IMR-90 (cell line): ENCODE measurements at regions not wholly inside any gene's neighbourhood (a gene's known extent, or its start where the extent isn't known, plus 50 kb on each side); places are given as distances from the start of the nearest gene placed in this dataset.

ENCODE experiments used
- ATAC-seq: fragments of 200-7000 bp; cut with Tn5 transposase; 2 replicates; pipeline ENCODE4 v1.9.1; 2020; ENCODE audit warnings: low read depth, mild to moderate bottlenecking, moderate library complexity
- BruUV-seq: library from RNA; stranded (reverse); fragments of 400-500 nt; replicated peaks from 2 replicates; lab custom pipeline; 2021; lab: Mats Ljungman, UMichigan
- CTCF ChIA-PET: fragments of 300-600 bp; formaldehyde crosslinking; extraction: SDS; loops from one replicate; lab custom pipeline; 2021; ENCODE audit warnings: antibody characterized with exemption; lab: Yijun Ruan, JAX
- POLR2A ChIA-PET: fragments of 300-600 bp; sonication (Branson Sonifier 250); formaldehyde crosslinking; loops from one replicate; lab custom pipeline; 2022; ENCODE audit warnings: antibody characterized with exemption; ENCODE audit not compliant: unreplicated experiment; lab: Charles Lee
- DNase-seq: peaks from one replicate; pipeline ENCODE4 v3.0.0; 2013
- H2AFZ ChIP-seq: replicated peaks from 2 replicates; pipeline ENCODE3; 2013; ENCODE audit warnings: low read length, mild to moderate bottlenecking; ENCODE audit not compliant: poor library complexity
- H2AK5ac ChIP-seq: 2 replicates; pipeline ENCODE4 v1.6.1; 2013; ENCODE audit warnings: low read depth, low read length, inconsistent platforms
- H2AK9ac ChIP-seq: replicated peaks from 2 replicates; pipeline ENCODE3; 2013; ENCODE audit warnings: mild to moderate bottlenecking, low read depth, low read length, moderate library complexity; ENCODE audit not compliant: poor library complexity
- H2BK120ac ChIP-seq: 2 replicates; pipeline ENCODE4 v1.6.1; 2013; ENCODE audit warnings: low read depth, low read length, inconsistent platforms
- H2BK15ac ChIP-seq: 3 replicates; pipeline ENCODE4 v1.6.1; 2013; ENCODE audit warnings: low read depth, low read length, inconsistent platforms
- H2BK20ac ChIP-seq: 2 replicates; pipeline ENCODE4 v1.6.1; 2013; ENCODE audit warnings: low read depth, mild to moderate bottlenecking, inconsistent platforms, low read length, moderate library complexity
- H2BK5ac ChIP-seq: 2 replicates; pipeline ENCODE4 v1.6.1; 2013; ENCODE audit warnings: mild to moderate bottlenecking, low read depth, low read length, inconsistent platforms; ENCODE audit not compliant: poor library complexity, severe bottlenecking
- H3K14ac ChIP-seq: replicated peaks from 2 replicates; pipeline ENCODE4 v1.6.1; 2013; ENCODE audit warnings: low read depth, low read length, inconsistent platforms
- H3K18ac ChIP-seq: 2 replicates; pipeline ENCODE4 v1.6.1; 2013; ENCODE audit warnings: low read depth, low read length, control low read depth
- H3K23ac ChIP-seq: 2 replicates; pipeline ENCODE4 v1.6.1; 2013; ENCODE audit warnings: low read depth, low read length, inconsistent platforms
- H3K27ac ChIP-seq: 2 replicates; pipeline ENCODE4 v1.5.1; 2013; ENCODE audit warnings: mild to moderate bottlenecking, control low read depth, low read length; ENCODE audit not compliant: insufficient read depth
- H3K27me3 ChIP-seq: 2 replicates; pipeline ENCODE4 v1.6.1; 2013; ENCODE audit warnings: low read length; ENCODE audit not compliant: control insufficient read depth, insufficient read depth
- H3K36me3 ChIP-seq: 2 replicates; pipeline ENCODE4 v1.6.1; 2013; ENCODE audit warnings: low read length, mixed read lengths; ENCODE audit not compliant: control insufficient read depth, insufficient read depth
- H3K4ac ChIP-seq: 2 replicates; pipeline ENCODE4 v1.6.1; 2013; ENCODE audit warnings: low read depth, low read length, inconsistent platforms
- H3K4me1 ChIP-seq: 2 replicates; pipeline ENCODE4 v1.6.1; 2013; ENCODE audit warnings: low read length, mixed read lengths; ENCODE audit not compliant: control insufficient read depth, insufficient read depth
- H3K4me2 ChIP-seq: 2 replicates; pipeline ENCODE4 v1.6.1; 2013; ENCODE audit warnings: low read depth, mild to moderate bottlenecking, control low read depth, low read length, moderate library complexity
- H3K4me3 ChIP-seq: 2 replicates; pipeline ENCODE4 v1.5.1; 2013; ENCODE audit warnings: low read depth, mild to moderate bottlenecking, control low read depth, low read length, moderate library complexity; ENCODE audit not compliant: insufficient read depth
- H3K56ac ChIP-seq: 2 replicates; pipeline ENCODE4 v1.6.1; 2013; ENCODE audit warnings: low read length, inconsistent platforms; ENCODE audit not compliant: insufficient read depth; ENCODE audit errors: extremely low read depth
- H3K79me1 ChIP-seq, 2 experiments: 2 replicates each; pipeline ENCODE4 v1.6.1; 2013; ENCODE audit warnings: low read length in 2 of 2, inconsistent platforms in 1 of 2, low read depth in 1 of 2
- H3K9ac ChIP-seq: 2 replicates; pipeline ENCODE4 v1.6.1; 2013; ENCODE audit warnings: low read depth, low read length, control low read depth
- H3K9me1 ChIP-seq: 2 replicates; pipeline ENCODE4 v1.6.1; 2013; ENCODE audit warnings: low read length, inconsistent platforms; ENCODE audit not compliant: insufficient read depth
- H3K9me3 ChIP-seq: 2 replicates; pipeline ENCODE4 v1.6.1; 2013; ENCODE audit warnings: low read length; ENCODE audit not compliant: control insufficient read depth, insufficient read depth
- H4K20me1 ChIP-seq: 2 replicates; pipeline ENCODE4 v1.6.1; 2013; ENCODE audit warnings: low read length, inconsistent platforms; ENCODE audit not compliant: insufficient read depth
- H4K5ac ChIP-seq: 2 replicates; pipeline ENCODE4 v1.6.1; 2013; ENCODE audit warnings: mild to moderate bottlenecking, low read depth, low read length, control low read depth
- H4K8ac ChIP-seq, 2 experiments: 2 replicates each; pipeline ENCODE4 v1.6.1; 2013; ENCODE audit warnings: low read depth in 2 of 2, low read length in 2 of 2, control low read depth in 1 of 2, inconsistent platforms in 1 of 2
- H4K91ac ChIP-seq: 2 replicates; pipeline ENCODE4 v1.6.1; 2013; ENCODE audit warnings: low read depth, low read length, inconsistent platforms; ENCODE audit not compliant: insufficient read depth
- BHLHE40 ChIP-seq: fragments of 150-350 bp; IDR thresholded peaks from 2 replicates; pipeline ENCODE4 v1.6.1; 2016; ENCODE audit warnings: mild to moderate bottlenecking, low read depth, low read length
- CEBPB ChIP-seq: IDR thresholded peaks from 2 replicates; pipeline ENCODE4 v1.6.1; 2012; ENCODE audit warnings: low read depth, low read length, improper control_type of control experiment
- CHD1 ChIP-seq: IDR thresholded peaks from 2 replicates; pipeline ENCODE4 v1.6.1; 2012; ENCODE audit warnings: low read depth, low read length, improper control_type of control experiment
- FOS ChIP-seq: fragments of 150-350 bp; IDR thresholded peaks from 2 replicates; pipeline ENCODE4 v1.6.1; 2016; ENCODE audit warnings: low read depth, low read length
- MAFK ChIP-seq: IDR thresholded peaks from 2 replicates; pipeline ENCODE4 v1.6.1; 2012; ENCODE audit warnings: low read depth, low read length, improper control_type of control experiment
- MAZ ChIP-seq: IDR thresholded peaks from 2 replicates; pipeline ENCODE4 v1.6.1; 2012; ENCODE audit warnings: low read depth, mild to moderate bottlenecking, low read length, improper control_type of control experiment, moderate library complexity, borderline replicate concordance
- MXI1 ChIP-seq: IDR thresholded peaks from 2 replicates; pipeline ENCODE4 v1.6.1; 2012; ENCODE audit warnings: low read depth, mild to moderate bottlenecking, low read length, moderate library complexity, borderline replicate concordance
- NFE2L2 ChIP-seq: fragments of 150-350 bp; IDR thresholded peaks from 2 replicates; pipeline ENCODE4 v1.6.1; 2016; ENCODE audit warnings: low read depth, mild to moderate bottlenecking, low read length
- POLR2A ChIP-seq: IDR thresholded peaks from 2 replicates; pipeline ENCODE4 v1.6.1; 2012; ENCODE audit warnings: mild to moderate bottlenecking, low read depth, low read length
- RAD21 ChIP-seq: IDR thresholded peaks from 2 replicates; pipeline ENCODE4 v1.6.1; 2012; ENCODE audit warnings: low read length, improper control_type of control experiment
- RCOR1 ChIP-seq: IDR thresholded peaks from 2 replicates; pipeline ENCODE4 v1.6.1; 2012; ENCODE audit warnings: mild to moderate bottlenecking, low read length, improper control_type of control experiment; ENCODE audit not compliant: insufficient replicate concordance
- RFX5 ChIP-seq: IDR thresholded peaks from 2 replicates; pipeline ENCODE4 v1.8.0; 2012; ENCODE audit warnings: low read depth, mild to moderate bottlenecking, low read length, moderate library complexity
- SMC3 ChIP-seq: fragments of 150-350 bp; IDR thresholded peaks from 2 replicates; pipeline ENCODE4 v1.6.1; 2016; ENCODE audit warnings: low read depth, mild to moderate bottlenecking, antibody characterized with exemption, low read length, moderate library complexity
- WGBS, 2 experiments: methylation state at CpG; one replicate each; pipeline versions ENCODE4 v1.1.5 to v1.1.7; 2013; ENCODE audit warnings: missing lambda C conversion rate in 2 of 2; ENCODE audit not compliant: insufficient read length in 1 of 2; ENCODE audit errors: extremely low coverage in 2 of 2; 5-methylcytosine and 5-hydroxymethylcytosine counted together
- dilution Hi-C: fragments of 300-500 bp; cut with HindIII; formaldehyde crosslinking; loops from one replicate; pipeline ENCODE4 v1.14.3; 2018; ENCODE audit warnings: low sequenced_read_pairs; ENCODE audit not compliant: unreplicated experiment
- in situ Hi-C: fragments of 300-500 bp; cut with MboI; formaldehyde crosslinking; loops from 3 replicates; pipeline ENCODE4 v1.14.3; 2019; ENCODE audit warnings: low sequenced_read_pairs, inconsistent platforms, mixed read lengths
- intact Hi-C: fragments of 100-400 bp; cut with micrococcal nuclease; formaldehyde crosslinking; loops from 2 replicates; pipeline ENCODE4 v1.10.0; 2022
- TF ChIP-seq, protein P1 (sequence below): fragments of 150-350 bp; IDR thresholded peaks from 2 replicates; pipeline ENCODE4 v1.6.1; 2016; ENCODE audit warnings: low read depth, mild to moderate bottlenecking, low read length, moderate library complexity, borderline replicate concordance
- TF ChIP-seq, protein P2 (sequence below): fragments of 150-350 bp; IDR thresholded peaks from 2 replicates; pipeline ENCODE4 v1.6.1; 2017; ENCODE audit warnings: mild to moderate bottlenecking, antibody characterized with exemption, low read length, low read depth
- TF ChIP-seq, protein P3 (sequence below): conservative IDR thresholded peaks from 2 replicates; pipeline ENCODE4 v1.5.1; 2012; ENCODE audit warnings: mild to moderate bottlenecking, low read depth, low read length, improper control_type of control experiment

DNA sequence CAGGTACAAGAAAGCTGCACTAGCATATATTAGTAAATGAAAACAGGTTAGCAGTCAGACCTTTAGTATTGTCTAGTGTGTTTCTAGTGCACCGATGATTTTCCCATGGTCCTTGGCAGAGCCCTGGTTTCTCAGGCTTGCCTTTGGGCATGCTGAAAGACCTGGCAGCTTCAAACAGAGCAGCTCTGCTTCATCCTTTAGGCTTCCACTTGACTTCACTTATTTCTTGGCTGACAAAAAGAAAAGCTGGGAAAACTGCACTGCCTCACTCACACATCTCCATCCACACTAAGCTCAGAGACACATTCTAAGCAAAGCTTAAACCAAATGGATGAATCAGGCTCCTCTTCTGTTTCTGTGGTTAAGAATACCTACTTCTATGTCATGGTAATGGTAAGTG, 374.8 kb upstream of the PDZRN3 start:
- H3K4me1 ChIP-seq = no peaks in the 10 kb centered on the region
- no peak overlapping the region for H4K5ac ChIP-seq
- H2AFZ ChIP-seq = no peak overlapping the region
- H2BK120ac ChIP-seq = no peak overlapping the region
- no peak overlapping the region for H3K18ac ChIP-seq
- H3K9me3 ChIP-seq = no peaks in the 10 kb centered on the region
- no peaks in the 10 kb centered on the region for H4K20me1 ChIP-seq
- H3K23ac ChIP-seq = no peak overlapping the region
- DNase-seq (no peak), ATAC-seq (no peak)
- TF ChIP-seq, protein P1, sequence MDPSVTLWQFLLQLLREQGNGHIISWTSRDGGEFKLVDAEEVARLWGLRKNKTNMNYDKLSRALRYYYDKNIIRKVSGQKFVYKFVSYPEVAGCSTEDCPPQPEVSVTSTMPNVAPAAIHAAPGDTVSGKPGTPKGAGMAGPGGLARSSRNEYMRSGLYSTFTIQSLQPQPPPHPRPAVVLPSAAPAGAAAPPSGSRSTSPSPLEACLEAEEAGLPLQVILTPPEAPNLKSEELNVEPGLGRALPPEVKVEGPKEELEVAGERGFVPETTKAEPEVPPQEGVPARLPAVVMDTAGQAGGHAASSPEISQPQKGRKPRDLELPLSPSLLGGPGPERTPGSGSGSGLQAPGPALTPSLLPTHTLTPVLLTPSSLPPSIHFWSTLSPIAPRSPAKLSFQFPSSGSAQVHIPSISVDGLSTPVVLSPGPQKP = no peak
- TF ChIP-seq FOS = no peak
- no peak for TF ChIP-seq POLR2A
- TF ChIP-seq, protein P2, sequence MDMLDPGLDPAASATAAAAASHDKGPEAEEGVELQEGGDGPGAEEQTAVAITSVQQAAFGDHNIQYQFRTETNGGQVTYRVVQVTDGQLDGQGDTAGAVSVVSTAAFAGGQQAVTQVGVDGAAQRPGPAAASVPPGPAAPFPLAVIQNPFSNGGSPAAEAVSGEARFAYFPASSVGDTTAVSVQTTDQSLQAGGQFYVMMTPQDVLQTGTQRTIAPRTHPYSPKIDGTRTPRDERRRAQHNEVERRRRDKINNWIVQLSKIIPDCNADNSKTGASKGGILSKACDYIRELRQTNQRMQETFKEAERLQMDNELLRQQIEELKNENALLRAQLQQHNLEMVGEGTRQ = no peak
- TF ChIP-seq CHD1 = no peak
- no peak for TF ChIP-seq NFE2L2
- TF ChIP-seq, protein P3, sequence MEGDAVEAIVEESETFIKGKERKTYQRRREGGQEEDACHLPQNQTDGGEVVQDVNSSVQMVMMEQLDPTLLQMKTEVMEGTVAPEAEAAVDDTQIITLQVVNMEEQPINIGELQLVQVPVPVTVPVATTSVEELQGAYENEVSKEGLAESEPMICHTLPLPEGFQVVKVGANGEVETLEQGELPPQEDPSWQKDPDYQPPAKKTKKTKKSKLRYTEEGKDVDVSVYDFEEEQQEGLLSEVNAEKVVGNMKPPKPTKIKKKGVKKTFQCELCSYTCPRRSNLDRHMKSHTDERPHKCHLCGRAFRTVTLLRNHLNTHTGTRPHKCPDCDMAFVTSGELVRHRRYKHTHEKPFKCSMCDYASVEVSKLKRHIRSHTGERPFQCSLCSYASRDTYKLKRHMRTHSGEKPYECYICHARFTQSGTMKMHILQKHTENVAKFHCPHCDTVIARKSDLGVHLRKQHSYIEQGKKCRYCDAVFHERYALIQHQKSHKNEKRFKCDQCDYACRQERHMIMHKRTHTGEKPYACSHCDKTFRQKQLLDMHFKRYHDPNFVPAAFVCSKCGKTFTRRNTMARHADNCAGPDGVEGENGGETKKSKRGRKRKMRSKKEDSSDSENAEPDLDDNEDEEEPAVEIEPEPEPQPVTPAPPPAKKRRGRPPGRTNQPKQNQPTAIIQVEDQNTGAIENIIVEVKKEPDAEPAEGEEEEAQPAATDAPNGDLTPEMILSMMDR = no peak
- TF ChIP-seq CEBPB = no peak
- no peak for TF ChIP-seq RCOR1
- no peak for TF ChIP-seq RAD21
- no peak for TF ChIP-seq RFX5
- no peak for TF ChIP-seq MAFK
- no peak for TF ChIP-seq SMC3
- no peak for TF ChIP-seq BHLHE40
- TF ChIP-seq MXI1 = no peak
- TF ChIP-seq MAZ = no peak
- WGBS, 2 experiments = no CpG with 5 or more reads among the region's 1 CpG
- no peaks in the 10 kb centered on the region for H3K36me3 ChIP-seq
- no peak overlapping the region for H2BK5ac ChIP-seq
- H3K9ac ChIP-seq = no peak overlapping the region
- no peak overlapping the region for H3K4me2 ChIP-seq
- no peak overlapping the region for H3K4ac ChIP-seq
- no peak overlapping the region for H2AK5ac ChIP-seq
- H3K27ac ChIP-seq = no peak overlapping the region
- no peak overlapping the region for H3K14ac ChIP-seq
- no peak overlapping the region for H2AK9ac ChIP-seq
- no peak overlapping the region for H3K56ac ChIP-seq
- ChIA-PET POLR2A (no interaction called here), CTCF (no interaction called here)
- no peaks in the 10 kb centered on the region for H3K9me1 ChIP-seq
- dilution Hi-C loops = no loop called here
- no peaks in the 10 kb centered on the region for H3K79me1 ChIP-seq
- no peak overlapping the region for H4K91ac ChIP-seq
- no peak overlapping the region for H4K8ac ChIP-seq
- no peak overlapping the region for H2BK20ac ChIP-seq
- in situ Hi-C loops = no loop called here
- intact Hi-C loops = no loop called here
- H3K27me3 ChIP-seq = no peaks in the 10 kb centered on the region
- no peak overlapping the region for H2BK15ac ChIP-seq
- no peak overlapping the region for H3K4me3 ChIP-seq
- no TSS peak for BruUV-seq
